IPS-15b (cell line): ENCODE measurements at regions not wholly inside any gene's neighbourhood (a gene's known extent, or its start where the extent isn't known, plus 50 kb on each side); places are given as distances from the start of the nearest gene placed in this dataset.

Experiments used
- H3K27me3 ChIP-seq: one replicate; pipeline ENCODE4 v1.6.1; 2013; ENCODE audit warnings: low read length; ENCODE audit not compliant: control insufficient read depth, insufficient read depth
- H3K36me3 ChIP-seq: one replicate; pipeline ENCODE4 v1.6.1; 2013; ENCODE audit warnings: low read length; ENCODE audit not compliant: control insufficient read depth, insufficient read depth
- H3K4me1 ChIP-seq: one replicate; pipeline ENCODE4 v1.6.1; 2013; ENCODE audit warnings: mild to moderate bottlenecking, low read length; ENCODE audit not compliant: control insufficient read depth, insufficient read depth
- H3K4me3 ChIP-seq: one replicate; pipeline ENCODE4 v1.5.1; 2013; ENCODE audit warnings: low read depth, low read length
- H3K9ac ChIP-seq: one replicate; pipeline ENCODE4 v1.6.1; 2013; ENCODE audit warnings: low read depth, mild to moderate bottlenecking, low read length
- H3K9me3 ChIP-seq: one replicate; pipeline ENCODE4 v1.6.1; 2013; ENCODE audit warnings: mild to moderate bottlenecking, low read length; ENCODE audit not compliant: control insufficient read depth, insufficient read depth

- H3K27me3 ChIP-seq: no peaks in the 10 kb centered on the region
- H3K36me3 ChIP-seq: no peaks in the 10 kb centered on the region
- H3K4me3 ChIP-seq: no peak overlapping the region
- no peaks in the 10 kb centered on the region for H3K4me1 ChIP-seq
- no peak overlapping the region for H3K9ac ChIP-seq
- H3K9me3 ChIP-seq: no peaks in the 10 kb centered on the region
Observed at GRCh38 chr14:98766818-98767217, 505.2 kb downstream of the BCL11B start.

- Histone ChIP-seq H3K4me1 (no peaks in the 10 kb centered on the region), H3K9me3 (no peaks in the 10 kb centered on the region), H3K4me3 (no peak overlapping the region), H3K27me3 (no peaks in the 10 kb centered on the region), H3K9ac (no peak overlapping the region), H3K36me3 (no peaks in the 10 kb centered on the region)
Observed at GRCh38 chr14:98769326-98769725, 502.7 kb downstream of the BCL11B start.

- no peaks in the 10 kb centered on the region for H3K4me1 ChIP-seq
- no peak overlapping the region for H3K9ac ChIP-seq
- no peak overlapping the region for H3K4me3 ChIP-seq
- no peaks in the 10 kb centered on the region for H3K36me3 ChIP-seq
- no peaks in the 10 kb centered on the region for H3K9me3 ChIP-seq
- no peaks in the 10 kb centered on the region for H3K27me3 ChIP-seq
Observed at GRCh38 chr14:98770151-98770550, 501.8 kb downstream of the BCL11B start.

GRCh38 chr14:98773814-98774213 lies 498.2 kb downstream of the BCL11B start:
- Histone ChIP-seq H3K9ac (no peak overlapping the region), H3K4me3 (no peak overlapping the region), H3K27me3 (no peaks in the 10 kb centered on the region), H3K36me3 (no peaks in the 10 kb centered on the region), H3K9me3 (no peaks in the 10 kb centered on the region), H3K4me1 (no peaks in the 10 kb centered on the region)

- Histone ChIP-seq H3K27me3 (no peaks in the 10 kb centered on the region), H3K36me3 (no peaks in the 10 kb centered on the region), H3K9ac (no peak overlapping the region), H3K4me3 (no peak overlapping the region), H3K9me3 (no peaks in the 10 kb centered on the region), H3K4me1 (no peaks in the 10 kb centered on the region)
Observed at GRCh38 chr14:98775892-98776291, 496.1 kb downstream of the BCL11B start.

GRCh38 chr14:98782062-98782461 lies 489.9 kb downstream of the BCL11B start:
- H3K4me1 ChIP-seq: no peaks in the 10 kb centered on the region
- no peaks in the 10 kb centered on the region for H3K9me3 ChIP-seq
- H3K4me3 ChIP-seq: no peak overlapping the region
- no peak overlapping the region for H3K9ac ChIP-seq
- no peaks in the 10 kb centered on the region for H3K36me3 ChIP-seq
- H3K27me3 ChIP-seq: no peaks in the 10 kb centered on the region

- H3K9ac ChIP-seq: no peak overlapping the region
- H3K4me1 ChIP-seq: no peaks in the 10 kb centered on the region
- H3K36me3 ChIP-seq: no peaks in the 10 kb centered on the region
- no peaks in the 10 kb centered on the region for H3K27me3 ChIP-seq
- H3K4me3 ChIP-seq: no peak overlapping the region
- no peaks in the 10 kb centered on the region for H3K9me3 ChIP-seq
Observed at GRCh38 chr14:98785578-98785977, 486.4 kb downstream of the BCL11B start.

- Histone ChIP-seq H3K36me3 (no peaks in the 10 kb centered on the region), H3K9me3 (no peaks in the 10 kb centered on the region), H3K4me3 (no peak overlapping the region), H3K27me3 (no peaks in the 10 kb centered on the region), H3K4me1 (no peaks in the 10 kb centered on the region), H3K9ac (no peak overlapping the region)
Observed at GRCh38 chr14:98786456-98786855, 485.5 kb downstream of the BCL11B start.

GRCh38 chr14:98791661-98792060 lies 480.3 kb downstream of the BCL11B start:
- Histone ChIP-seq H3K36me3 (no peaks in the 10 kb centered on the region), H3K9ac (no peak overlapping the region), H3K4me3 (no peak overlapping the region), H3K9me3 (no peaks in the 10 kb centered on the region), H3K27me3 (no peaks in the 10 kb centered on the region), H3K4me1 (no peaks in the 10 kb centered on the region)

- H3K4me1 ChIP-seq: no peaks in the 10 kb centered on the region
- H3K4me3 ChIP-seq: no peak overlapping the region
- H3K9ac ChIP-seq: no peak overlapping the region
- no peaks in the 10 kb centered on the region for H3K9me3 ChIP-seq
- H3K27me3 ChIP-seq: no peaks in the 10 kb centered on the region
- no peaks in the 10 kb centered on the region for H3K36me3 ChIP-seq
Observed at GRCh38 chr14:98792171-98792570, 479.8 kb downstream of the BCL11B start.

- Histone ChIP-seq H3K4me1 (no peaks in the 10 kb centered on the region), H3K9me3 (no peaks in the 10 kb centered on the region), H3K4me3 (no peak overlapping the region), H3K27me3 (no peaks in the 10 kb centered on the region), H3K9ac (no peak overlapping the region), H3K36me3 (no peaks in the 10 kb centered on the region)
Observed at GRCh38 chr14:98798099-98798498, 473.9 kb downstream of the BCL11B start.

GRCh38 chr14:98799891-98800290 lies 472.1 kb downstream of the BCL11B start:
- Histone ChIP-seq H3K36me3 (no peaks in the 10 kb centered on the region), H3K27me3 (no peaks in the 10 kb centered on the region), H3K4me3 (no peak overlapping the region), H3K9me3 (no peaks in the 10 kb centered on the region), H3K4me1 (no peaks in the 10 kb centered on the region), H3K9ac (no peak overlapping the region)

- H3K27me3 ChIP-seq: no peaks in the 10 kb centered on the region
- H3K4me1 ChIP-seq: no peaks in the 10 kb centered on the region
- H3K9me3 ChIP-seq: no peaks in the 10 kb centered on the region
- H3K36me3 ChIP-seq: no peaks in the 10 kb centered on the region
- no peak overlapping the region for H3K4me3 ChIP-seq
- no peak overlapping the region for H3K9ac ChIP-seq
Observed at GRCh38 chr14:98802044-98802443, 470.0 kb downstream of the BCL11B start.
